ENCODE measurements at regions not wholly inside any gene's neighbourhood (a gene's known extent, or its start where the extent isn't known, plus 50 kb on each side); places are given as distances from the start of the nearest gene placed in this dataset.

- ChIA-PET CTCF (interaction anchor here (1.0 to 1.8 kb wide), 4 partner anchors 14 to 88 kb away, joined by 3 to 6 read pairs (median 4); no protein-coding TSS in a partner anchor), RAD21 (ENCODE audit: unreplicated experiment) (no interaction called here), POLR2A (interaction anchor here (1.6 kb wide), 1 partner anchor 15 kb away, joined by 5 read pairs; no protein-coding TSS in a partner anchor), SMC1A (ENCODE audit: uncharacterized antibody, unreplicated experiment) (interaction anchor here (0.7 to 1.3 kb wide), 4 partner anchors 11 to 90 kb away, joined by 3 to 5 read pairs (median 4); no protein-coding TSS in a partner anchor)
- Histone ChIP-seq H3K79me2 (ENCODE audit: control insufficient read depth, insufficient read depth, low read length) (no peaks in the 10 kb centered on the region), H4K20me1 (ENCODE audit: control insufficient read depth, insufficient read depth) (no peaks in the 10 kb centered on the region), H3K9me3 (replicated peaks; ENCODE audit: control insufficient read depth, insufficient read depth, low read length) (peaks cover 18% of the 10 kb centered on the region), H3K27me3 (replicated peaks in 1 of 2; ENCODE audit: control insufficient read depth in 2 of 2, insufficient read depth in 2 of 2, low read length in 1 of 2) (no peaks in the 10 kb centered on the region), H3K9ac (ENCODE audit: control insufficient read depth, insufficient read depth, low read length) (no peak overlapping the region), H3K4me3 (no peak overlapping the region), H3K27ac (ENCODE audit: control insufficient read depth, insufficient read depth) (no peak overlapping the region), H3K4me2 (ENCODE audit: control insufficient read depth, insufficient read depth) (no peak overlapping the region), H2AFZ (ENCODE audit: control insufficient read depth, low read depth, low read length) (no peak overlapping the region), H3K4me1 (ENCODE audit: control insufficient read depth, insufficient read depth, low read length) (peaks cover 3% of the 10 kb centered on the region; the same call in 1 of the 2 replicates), H3K36me3 (ENCODE audit: control insufficient read depth in 2 of 2, insufficient read depth in 2 of 2, low read length in 1 of 2) (no peaks in the 10 kb centered on the region)
- DNase-seq (ENCODE audit: low read depth, low spot score) (no peak), ATAC-seq (no peak), FAIRE-seq (no peak)
- BruUV-seq (replicated peaks) = no TSS peak
- TF ChIP-seq CBFB (IDR thresholded peaks at IDR 0.05; ENCODE audit: low read depth) = no peak
- no peak for TF ChIP-seq SUZ12 (IDR thresholded peaks at IDR 0.05; ENCODE audit: unreplicated experiment)
- no peak for TF ChIP-seq JUND (IDR thresholded peaks at IDR 0.05; ENCODE audit: low read depth, low read length)
- TF ChIP-seq RFX5 (IDR thresholded peaks at IDR 0.05; ENCODE audit: low read depth, low read length) = no peak
- no peak for TF ChIP-seq SP1 (IDR thresholded peaks at IDR 0.05; ENCODE audit: low read depth, low read length)
- TF ChIP-seq PAX5 (IDR thresholded peaks at IDR 0.05; ENCODE audit: borderline replicate concordance, low read depth, low read length) = no peak
- TF ChIP-seq PRDM15 (CRISPR knock-in tag; IDR thresholded peaks at IDR 0.05) = no peak
- no peak for TF ChIP-seq ASH2L (IDR thresholded peaks at IDR 0.05; ENCODE audit: borderline replicate concordance, low read depth)
- TF ChIP-seq NFIC (IDR thresholded peaks at IDR 0.05; ENCODE audit: low read depth, low read length) = no peak
- no peak for TF ChIP-seq PAX8 (IDR thresholded peaks at IDR 0.05)
- no peak for TF ChIP-seq DPF2 (IDR thresholded peaks at IDR 0.05)
- no peak for TF ChIP-seq NRF1 (conservative IDR thresholded peaks at IDR 0.05; ENCODE audit: low read depth, low read length)
- TF ChIP-seq CBX3 (IDR thresholded peaks at IDR 0.05; ENCODE audit: borderline replicate concordance, low read depth) = no peak
- in situ Hi-C loops (cut with MboI) (loop anchor here (25.0 kb wide), 1 partner anchor 850 kb away; no protein-coding TSS in a partner anchor), intact Hi-C loops (cut with micrococcal nuclease; ENCODE audit: unreplicated experiment) (no loop called here)
- WGBS (ENCODE audit: insufficient coverage, insufficient replicate concordance, low lambda C conversion rate, missing lambda C conversion rate) = 68% methylated on average over 3 of the region's 3 CpGs
These were observed 60.7 kb upstream of the MRPS6 start for GRCh38 chr21:34012640-34013039.

Measured in GM12878 (cell line).